ENCODE measurements at regions not wholly inside any gene's neighbourhood (a gene's known extent, or its start where the extent isn't known, plus 50 kb on each side); places are given as distances from the start of the nearest gene placed in this dataset.
A peak's percentile ranks its signal among the peaks of the same experiment; 100 is the strongest.

DNA sequence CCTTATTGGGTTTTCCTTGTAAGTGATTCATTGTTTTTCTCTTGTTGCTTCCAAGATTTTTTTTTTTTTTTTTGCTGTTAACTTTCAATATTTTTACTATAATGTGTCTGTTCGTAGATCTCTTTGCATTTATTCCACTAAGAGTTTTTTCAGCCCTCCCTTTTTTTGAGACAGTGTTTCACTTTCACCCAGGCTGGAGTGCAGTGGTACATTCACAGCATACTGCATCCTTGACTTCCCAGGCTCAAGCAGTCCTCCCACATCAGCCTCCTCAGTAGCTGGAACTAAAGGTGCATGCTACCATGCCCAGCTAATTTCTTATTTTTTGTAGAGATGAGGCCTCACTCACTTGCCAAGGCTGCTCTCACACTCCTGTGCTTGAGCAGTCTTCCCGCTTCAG is 1282.0 kb upstream of the CNTN5 start:
- H3K9me3 Mint-ChIP-seq (ENCODE audit: low read depth): peaks cover 15% of the 10 kb centered on the region
- no peak overlapping the region for H3K27ac Mint-ChIP-seq
- H3K4me1 Mint-ChIP-seq (ENCODE audit: low read depth): peaks cover 3% of the 10 kb centered on the region
- no peak overlapping the region for H3K4me3 Mint-ChIP-seq (ENCODE audit: low read depth)
- TF ChIP-seq CTCF (IDR thresholded peaks at IDR 0.05; ENCODE audit: unreplicated experiment): no peak
- H3K36me3 Mint-ChIP-seq (ENCODE audit: insufficient read depth): peaks cover 1% of the 10 kb centered on the region
- H3K27me3 Mint-ChIP-seq: no peaks in the 10 kb centered on the region
- no peak for DNase-seq (ENCODE audit: low spot score, unreplicated experiment)

- H3K36me3 Mint-ChIP-seq (ENCODE audit: insufficient read depth): peaks cover 1% of the 10 kb centered on the region
- no peak for TF ChIP-seq CTCF (IDR thresholded peaks at IDR 0.05; ENCODE audit: unreplicated experiment)
- no peaks in the 10 kb centered on the region for H3K4me1 Mint-ChIP-seq (ENCODE audit: low read depth)
- peaks cover 12% of the 10 kb centered on the region for H3K9me3 Mint-ChIP-seq (ENCODE audit: low read depth)
- H3K27me3 Mint-ChIP-seq: no peaks in the 10 kb centered on the region
- H3K4me3 Mint-ChIP-seq (ENCODE audit: low read depth): no peak overlapping the region
- DNase-seq (ENCODE audit: low spot score, unreplicated experiment): no peak
- H3K27ac Mint-ChIP-seq: peak overlapping the region; percentile 21
Measured at GRCh38 chr11:97739932-97740800, 1280.6 kb upstream of the CNTN5 start.

DNA sequence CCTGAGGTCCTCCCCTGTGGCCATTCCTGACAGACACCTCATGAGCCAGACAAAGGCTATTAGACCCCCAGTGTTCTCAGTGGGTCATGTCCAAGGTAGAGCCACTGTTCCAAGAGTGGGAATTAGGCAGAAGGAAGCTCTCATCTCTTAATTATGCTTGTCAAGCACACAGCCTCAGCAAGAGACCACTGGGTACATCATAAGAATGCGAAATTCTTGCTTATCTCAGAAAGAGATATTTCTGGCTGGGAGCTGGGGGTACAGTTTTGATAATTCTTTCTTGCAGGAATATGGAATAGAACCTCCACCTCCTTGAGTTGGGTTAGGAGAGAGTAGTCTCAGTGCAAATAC is 1280.0 kb upstream of the CNTN5 start:
- Mint-ChIP-seq H3K36me3 (ENCODE audit: insufficient read depth) (peaks cover 1% of the 10 kb centered on the region), H3K27me3 (no peaks in the 10 kb centered on the region)

GRCh38 chr11:97742717-97743116 is 1278.0 kb upstream of the CNTN5 start:
- H3K27ac Mint-ChIP-seq: no peak overlapping the region
- TF ChIP-seq CTCF (IDR thresholded peaks at IDR 0.05; ENCODE audit: unreplicated experiment): no peak
- no peaks in the 10 kb centered on the region for H3K9me3 Mint-ChIP-seq (ENCODE audit: low read depth)
- H3K27me3 Mint-ChIP-seq: no peaks in the 10 kb centered on the region
- no peak overlapping the region for H3K4me3 Mint-ChIP-seq (ENCODE audit: low read depth)
- H3K36me3 Mint-ChIP-seq (ENCODE audit: insufficient read depth): no peaks in the 10 kb centered on the region
- H3K4me1 Mint-ChIP-seq (ENCODE audit: low read depth): no peaks in the 10 kb centered on the region
- DNase-seq (ENCODE audit: low spot score, unreplicated experiment): no peak

More for the DNA sequence above, 1280.0 kb upstream of the CNTN5 start:
- H3K27ac Mint-ChIP-seq: no peak overlapping the region
- peaks cover 10% of the 10 kb centered on the region for H3K9me3 Mint-ChIP-seq (ENCODE audit: low read depth)
- H3K4me1 Mint-ChIP-seq (ENCODE audit: low read depth): no peaks in the 10 kb centered on the region
- no peak overlapping the region for H3K4me3 Mint-ChIP-seq (ENCODE audit: low read depth)
- no peak for DNase-seq (ENCODE audit: low spot score, unreplicated experiment)
- TF ChIP-seq CTCF (IDR thresholded peaks at IDR 0.05; ENCODE audit: unreplicated experiment): no peak

- no peak for TF ChIP-seq CTCF (IDR thresholded peaks at IDR 0.05; ENCODE audit: unreplicated experiment)
- Mint-ChIP-seq H3K27me3 (no peaks in the 10 kb centered on the region), H3K4me1 (ENCODE audit: low read depth) (no peaks in the 10 kb centered on the region), H3K27ac (no peak overlapping the region), H3K4me3 (ENCODE audit: low read depth) (no peak overlapping the region), H3K9me3 (ENCODE audit: low read depth) (no peaks in the 10 kb centered on the region), H3K36me3 (ENCODE audit: insufficient read depth) (no peaks in the 10 kb centered on the region)
- DNase-seq (ENCODE audit: low spot score, unreplicated experiment): no peak
Measured at GRCh38 chr11:97743205-97743742, 1277.5 kb upstream of the CNTN5 start.

All from progenitor cell of endocrine pancreas (in vitro differentiated cells).